ENCODE measurements at regions not wholly inside any gene's neighbourhood (a gene's known extent, or its start where the extent isn't known, plus 50 kb on each side); places are given as distances from the start of the nearest gene placed in this dataset.

DNA sequence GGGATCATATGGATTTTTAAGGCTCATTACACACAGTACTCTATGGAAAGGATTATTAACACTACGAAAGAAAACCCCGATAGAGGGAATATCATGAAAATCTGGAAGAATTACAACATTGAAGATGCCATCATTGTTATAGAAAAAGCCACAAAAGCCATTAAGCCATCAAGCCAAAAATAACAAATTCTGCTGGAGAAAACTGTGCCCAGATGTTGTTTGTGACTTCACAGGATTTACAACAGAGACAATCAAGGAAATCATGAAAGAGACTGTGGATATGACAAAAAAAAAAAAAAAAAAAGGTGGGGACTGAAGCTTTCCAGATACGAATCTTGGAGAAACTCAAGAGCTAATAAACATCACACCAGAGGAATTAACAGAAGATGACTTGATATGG is 433.8 kb upstream of the CDH6 start:
- TF ChIP-seq CTCF (IDR thresholded peaks at IDR 0.05) = no peak
- no peak for TF ChIP-seq EZH2 (IDR thresholded peaks at IDR 0.05)
- no peak for TF ChIP-seq EZH2phosphoT487 (IDR thresholded peaks at IDR 0.05)
